Thyroid gland (tissue), 4 donors: ENCODE measurements at regions not wholly inside any gene's neighbourhood (a gene's known extent, or its start where the extent isn't known, plus 50 kb on each side); places are given as distances from the start of the nearest gene placed in this dataset.

ENCODE experiments used
- DNase-seq, 2 donors: peaks; one replicate each; pipeline ENCODE4 v3.0.0-alpha.2; 2019
- H3K27ac ChIP-seq, 3 donors: fragments of 200-600 bp; sonication (generic); 1 replicate in 2 of 3; 2 replicates in 1 of 3; pipeline ENCODE4 v1.5.1; 2016 to 2019; ENCODE audit warnings: mild to moderate bottlenecking in 1 of 3, moderate library complexity in 1 of 3
- H3K27me3 ChIP-seq: fragments of 200-600 bp; sonication (generic); one replicate; pipeline ENCODE4 v1.5.1; 2019
- H3K36me3 ChIP-seq, 2 donors: fragments of 200-600 bp; sonication (generic); one replicate each; pipeline ENCODE4 v1.5.1; 2016 to 2019
- H3K4me1 ChIP-seq, 2 donors: fragments of 200-600 bp; sonication (generic); one replicate each; pipeline ENCODE4 v1.5.1; 2017 to 2019
- H3K4me3 ChIP-seq, 3 donors: fragments of 200-600 bp; sonication (generic); replicated peaks in 1 of 3; 1 replicate in 2 of 3; 2 replicates in 1 of 3; pipeline ENCODE4 v1.5.1; 2016; ENCODE audit warnings: mild to moderate bottlenecking in 1 of 3
- H3K9me3 ChIP-seq: fragments of 200-600 bp; sonication (generic); one replicate; pipeline ENCODE4 v1.5.1; 2017
- POLR2A ChIP-seq, 2 donors: fragments of 450-650 bp; IDR thresholded peaks; one replicate each; pipeline ENCODE4 v1.6.1; 2017; ENCODE audit warnings: antibody characterized with exemption in 2 of 2, mild to moderate bottlenecking in 2 of 2, moderate library complexity in 1 of 2
- WGBS, 2 donors: methylation state at CpG; one replicate each; pipeline ENCODE4 v1.1.5; 2017; 5-methylcytosine and 5-hydroxymethylcytosine counted together
- intact Hi-C: fragments of 100-400 bp; cut with DNase I; formaldehyde crosslinking; loops from one replicate; pipeline ENCODE4 v1.15.1; 2023
- TF ChIP-seq, protein P1 (sequence below), 6 experiments: fragments of 200-600 bp in 3 of 6; fragments of 450-650 bp in 3 of 6; sonication (generic) in 3 of 6; IDR thresholded peaks; one replicate each; pipeline ENCODE4 v1.5.1; 2016 to 2019; ENCODE audit warnings: antibody characterized with exemption in 6 of 6, mild to moderate bottlenecking in 2 of 6, inconsistent platforms in 1 of 6, moderate library complexity in 1 of 6

DNA sequence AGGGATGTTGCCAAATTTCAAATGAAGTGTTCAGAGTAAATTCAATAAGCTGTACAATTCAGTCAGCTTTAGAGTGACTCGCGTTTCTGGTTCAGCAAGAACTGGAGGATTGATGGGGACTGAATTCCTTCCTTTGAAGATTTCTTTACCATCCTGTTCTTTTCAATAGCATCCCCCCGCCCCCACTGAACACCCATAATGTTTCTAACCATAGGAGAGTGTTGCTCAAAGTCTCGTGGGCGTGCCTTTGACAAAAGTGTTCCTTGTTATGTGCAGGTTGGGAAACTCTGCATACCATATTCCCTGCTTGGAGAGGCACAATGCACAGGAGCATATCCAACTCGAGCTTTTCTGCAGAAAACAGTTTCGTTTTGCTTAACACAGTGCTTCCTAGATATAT lies 323.5 kb upstream of the CASK start:
- intact Hi-C loops = no loop called here
- no peak for TF ChIP-seq POLR2A (IDR thresholded peaks at IDR 0.05)
- TF ChIP-seq, protein P1, sequence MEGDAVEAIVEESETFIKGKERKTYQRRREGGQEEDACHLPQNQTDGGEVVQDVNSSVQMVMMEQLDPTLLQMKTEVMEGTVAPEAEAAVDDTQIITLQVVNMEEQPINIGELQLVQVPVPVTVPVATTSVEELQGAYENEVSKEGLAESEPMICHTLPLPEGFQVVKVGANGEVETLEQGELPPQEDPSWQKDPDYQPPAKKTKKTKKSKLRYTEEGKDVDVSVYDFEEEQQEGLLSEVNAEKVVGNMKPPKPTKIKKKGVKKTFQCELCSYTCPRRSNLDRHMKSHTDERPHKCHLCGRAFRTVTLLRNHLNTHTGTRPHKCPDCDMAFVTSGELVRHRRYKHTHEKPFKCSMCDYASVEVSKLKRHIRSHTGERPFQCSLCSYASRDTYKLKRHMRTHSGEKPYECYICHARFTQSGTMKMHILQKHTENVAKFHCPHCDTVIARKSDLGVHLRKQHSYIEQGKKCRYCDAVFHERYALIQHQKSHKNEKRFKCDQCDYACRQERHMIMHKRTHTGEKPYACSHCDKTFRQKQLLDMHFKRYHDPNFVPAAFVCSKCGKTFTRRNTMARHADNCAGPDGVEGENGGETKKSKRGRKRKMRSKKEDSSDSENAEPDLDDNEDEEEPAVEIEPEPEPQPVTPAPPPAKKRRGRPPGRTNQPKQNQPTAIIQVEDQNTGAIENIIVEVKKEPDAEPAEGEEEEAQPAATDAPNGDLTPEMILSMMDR (IDR thresholded peaks at IDR 0.05) = no peak
- Histone ChIP-seq H3K27ac (no peak overlapping the region), H3K27me3 (no peaks in the 10 kb centered on the region), H3K9me3 (no peaks in the 10 kb centered on the region), H3K36me3 (no peaks in the 10 kb centered on the region), H3K4me1 (peaks cover 7% of the 10 kb centered on the region in 2 donors), H3K4me3 (no peak overlapping the region)
- DNase-seq = peak; percentile 15 to 31
- WGBS, 2 donors = 18 to 25% methylated on average over 7 of the region's 7 CpGs

DNA sequence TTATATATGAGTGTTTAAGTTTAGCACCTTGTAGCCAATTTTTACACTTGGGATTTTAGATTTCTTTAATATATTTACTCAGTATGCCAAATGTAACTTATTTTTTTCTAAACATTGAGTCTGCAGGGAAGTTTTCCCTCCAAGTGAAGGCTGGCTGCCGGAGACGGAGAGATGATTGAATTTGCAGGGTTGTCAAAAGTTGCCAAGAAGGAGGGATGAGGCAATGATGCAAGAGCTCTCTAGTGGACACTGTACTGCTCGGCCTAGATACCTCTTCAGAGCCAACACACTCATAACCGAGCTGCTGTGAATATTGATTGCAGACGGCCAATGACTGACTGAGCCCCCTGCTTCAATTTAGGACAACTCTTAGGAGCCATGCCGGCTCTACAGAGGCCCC lies 318.6 kb upstream of the CASK start:
- Histone ChIP-seq H3K36me3 (no peaks in the 10 kb centered on the region), H3K27ac (peak overlapping the region in 1 of 3 donors; percentile 3), H3K4me3 (no peak overlapping the region), H3K27me3 (no peaks in the 10 kb centered on the region), H3K4me1 (peaks cover 7% of the 10 kb centered on the region in 2 donors), H3K9me3 (no peaks in the 10 kb centered on the region)
- TF ChIP-seq, protein P1 (IDR thresholded peaks at IDR 0.05) = no peak
- TF ChIP-seq POLR2A (IDR thresholded peaks at IDR 0.05) = no peak
- peak; percentile 1 to 3 for DNase-seq
- 26 to 40% methylated on average over 6 of the region's 6 CpGs for WGBS, 2 donors
- intact Hi-C loops = no loop called here

DNA sequence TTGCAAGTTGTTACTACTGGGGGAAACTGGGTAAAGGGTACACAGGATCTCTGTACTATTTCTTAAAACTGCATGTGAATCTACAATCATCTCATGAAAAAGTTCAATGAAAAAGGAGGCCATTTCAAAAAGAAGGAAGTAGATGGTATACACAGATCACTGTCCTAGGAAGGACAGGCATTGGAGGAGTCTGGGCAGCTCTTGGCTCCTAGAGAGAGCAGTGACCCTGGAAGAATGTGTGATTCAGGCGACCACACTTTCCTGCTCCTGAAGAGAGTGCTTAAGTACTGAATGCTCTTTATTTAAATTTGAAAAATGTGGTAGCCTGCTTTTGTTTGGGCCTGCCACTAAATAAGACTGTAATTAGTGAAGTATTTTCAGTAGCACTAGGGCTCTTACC lies 318.1 kb upstream of the CASK start:
- TF ChIP-seq, protein P1 (IDR thresholded peaks at IDR 0.05) = no peak
- TF ChIP-seq POLR2A (IDR thresholded peaks at IDR 0.05) = no peak
- H3K9me3 ChIP-seq = no peaks in the 10 kb centered on the region
- intact Hi-C loops = no loop called here
- H3K4me1 ChIP-seq = peaks cover 7% of the 10 kb centered on the region in 2 donors
- H3K27ac ChIP-seq = peak overlapping the region in 1 of 3 donors; percentile 3
- no peaks in the 10 kb centered on the region for H3K27me3 ChIP-seq
- H3K36me3 ChIP-seq = no peaks in the 10 kb centered on the region
- 27 to 33% methylated on average over 1 of the region's 1 CpG for WGBS, 2 donors
- DNase-seq = peak; percentile 40 to 42
- no peak overlapping the region for H3K4me3 ChIP-seq

DNA sequence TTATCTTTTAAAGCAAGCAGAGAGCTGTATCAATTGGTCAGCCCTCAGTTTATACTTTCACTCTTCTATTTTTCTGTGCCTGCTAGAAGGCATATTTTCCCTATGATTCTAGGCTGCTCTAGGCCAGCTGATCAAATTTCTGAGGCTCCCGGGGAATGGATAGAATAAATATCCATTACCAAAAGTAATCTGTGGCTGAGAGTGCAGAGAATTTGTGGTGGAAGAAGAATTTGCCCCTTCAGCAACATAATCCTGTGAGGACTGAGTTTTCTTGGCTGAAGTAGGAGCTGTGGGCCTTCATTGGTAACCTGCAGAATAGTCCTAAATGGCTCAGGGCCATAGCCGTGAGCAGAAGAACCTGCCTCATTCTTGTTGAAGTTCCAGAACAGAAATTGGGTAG lies 314.6 kb upstream of the CASK start:
- Histone ChIP-seq H3K4me1 (peaks cover 7% of the 10 kb centered on the region in 2 donors), H3K4me3 (no peak overlapping the region), H3K27ac (no peak overlapping the region), H3K27me3 (no peaks in the 10 kb centered on the region), H3K9me3 (no peaks in the 10 kb centered on the region), H3K36me3 (no peaks in the 10 kb centered on the region)
- 95 to 100% methylated on average over 2 of the region's 2 CpGs for WGBS, 2 donors
- TF ChIP-seq POLR2A (IDR thresholded peaks at IDR 0.05) = no peak
- TF ChIP-seq, protein P1 (IDR thresholded peaks at IDR 0.05) = no peak
- intact Hi-C loops = no loop called here
- no peak for DNase-seq

DNA sequence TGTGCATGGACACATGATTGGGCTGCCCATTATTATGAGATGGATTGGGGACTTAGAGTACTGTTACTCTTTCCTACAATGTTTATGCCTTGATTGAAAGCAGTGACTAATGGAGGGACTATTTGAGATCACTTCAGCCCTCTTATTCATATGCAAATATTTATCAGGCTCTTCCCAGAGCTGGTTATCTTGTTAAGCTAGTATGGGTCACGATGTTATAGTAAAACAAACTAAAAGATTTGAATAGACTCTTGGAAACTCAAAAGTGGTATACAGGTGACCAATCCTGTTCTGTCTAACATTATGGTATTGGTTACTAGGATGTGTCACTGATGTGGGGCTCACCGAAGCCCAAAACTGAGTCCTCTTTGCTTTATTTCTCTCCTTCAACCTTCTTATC lies 306.2 kb upstream of the CASK start:
- Histone ChIP-seq H3K4me3 (no peak overlapping the region), H3K27me3 (no peaks in the 10 kb centered on the region), H3K4me1 (no peaks in the 10 kb centered on the region), H3K36me3 (no peaks in the 10 kb centered on the region), H3K9me3 (no peaks in the 10 kb centered on the region), H3K27ac (no peak overlapping the region)
- 91 to 98% methylated on average over 2 of the region's 2 CpGs for WGBS, 2 donors
- DNase-seq = no peak
- intact Hi-C loops = no loop called here
- no peak for TF ChIP-seq POLR2A (IDR thresholded peaks at IDR 0.05)

DNA sequence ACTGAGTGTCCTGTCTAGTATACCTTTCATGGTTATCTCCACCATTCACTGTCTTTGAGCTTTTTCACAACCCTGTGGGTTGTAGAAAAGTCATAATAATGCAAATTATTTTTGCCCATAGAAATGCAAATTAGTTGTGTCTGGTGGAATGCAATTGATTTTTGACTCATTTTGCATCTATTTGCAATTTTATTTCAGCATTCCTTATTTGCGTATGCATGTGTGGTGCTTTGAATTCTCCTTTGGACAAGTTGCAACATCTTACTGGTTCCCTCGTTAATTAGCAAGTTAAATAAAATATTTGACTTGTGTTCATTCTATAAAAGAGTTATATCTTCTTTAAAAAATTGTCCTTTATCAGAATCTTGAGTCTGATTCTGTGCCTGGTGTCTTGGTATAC lies 297.3 kb upstream of the CASK start:
- 93 to 94% methylated on average over 2 of the region's 2 CpGs for WGBS, 2 donors
- Histone ChIP-seq H3K4me1 (no peaks in the 10 kb centered on the region), H3K27ac (no peak overlapping the region), H3K9me3 (no peaks in the 10 kb centered on the region), H3K27me3 (no peaks in the 10 kb centered on the region), H3K4me3 (no peak overlapping the region), H3K36me3 (no peaks in the 10 kb centered on the region)
- TF ChIP-seq, protein P1 (IDR thresholded peaks at IDR 0.05) = no peak
- no peak for TF ChIP-seq POLR2A (IDR thresholded peaks at IDR 0.05)
- intact Hi-C loops = no loop called here
- no peak for DNase-seq
